H9 (cell line): ENCODE measurements at regions not wholly inside any gene's neighbourhood (a gene's known extent, or its start where the extent isn't known, plus 50 kb on each side); places are given as distances from the start of the nearest gene placed in this dataset.

Source experiments
- DNase-seq: peaks from one replicate; pipeline ENCODE4 v3.0.0-alpha.2; 2017
- H2AFZ ChIP-seq: one replicate; pipeline ENCODE4 v1.6.1; 2013; ENCODE audit warnings: mild to moderate bottlenecking, low read length, control low read depth, moderate library complexity
- H2AK5ac ChIP-seq: 2 replicates; pipeline ENCODE4 v1.6.1; 2013; ENCODE audit warnings: low read length, control low read depth, mixed read lengths; ENCODE audit not compliant: insufficient read length
- H2BK120ac ChIP-seq: one replicate; pipeline ENCODE4 v1.6.1; 2013; ENCODE audit warnings: low read depth, mild to moderate bottlenecking, low read length, control low read depth, inconsistent platforms; ENCODE audit not compliant: poor library complexity, severe bottlenecking
- H2BK12ac ChIP-seq: 2 replicates; pipeline ENCODE4 v1.6.1; 2013; ENCODE audit warnings: low read length, control low read depth, mixed read lengths, low read depth; ENCODE audit not compliant: insufficient read length
- H2BK15ac ChIP-seq: 2 replicates; pipeline ENCODE4 v1.6.1; 2013; ENCODE audit warnings: low read depth, low read length, control low read depth
- H2BK20ac ChIP-seq: one replicate; pipeline ENCODE4 v1.6.1; 2013; ENCODE audit warnings: low read depth, mild to moderate bottlenecking, low read length, control low read depth, inconsistent platforms; ENCODE audit not compliant: poor library complexity, severe bottlenecking
- H2BK5ac ChIP-seq: 2 replicates; pipeline ENCODE4 v1.6.1; 2013; ENCODE audit warnings: low read length, control low read depth, mixed read lengths; ENCODE audit not compliant: insufficient read length
- H3K14ac ChIP-seq: 2 replicates; pipeline ENCODE4 v1.6.1; 2013; ENCODE audit warnings: low read length, control low read depth; ENCODE audit not compliant: insufficient read depth
- H3K18ac ChIP-seq: 2 replicates; pipeline ENCODE4 v1.6.1; 2013; ENCODE audit warnings: low read depth, mild to moderate bottlenecking, mixed read lengths, low read length, control low read depth; ENCODE audit not compliant: insufficient read length
- H3K23ac ChIP-seq: 2 replicates; pipeline ENCODE4 v1.6.1; 2013; ENCODE audit warnings: low read length, control low read depth, mixed read lengths, low read depth; ENCODE audit not compliant: insufficient read length
- H3K23me2 ChIP-seq: 2 replicates; pipeline ENCODE4 v1.6.1; 2013; ENCODE audit warnings: low read depth, mild to moderate bottlenecking, mixed read lengths, low read length, control low read depth; ENCODE audit not compliant: insufficient read length, poor library complexity, severe bottlenecking
- H3K27ac ChIP-seq: 2 replicates; pipeline ENCODE4 v1.5.1; 2013; ENCODE audit warnings: low read length, control low read depth, mixed read lengths, low read depth; ENCODE audit not compliant: insufficient read length
- H3K27me3 ChIP-seq: 2 replicates; pipeline ENCODE4 v1.6.1; 2013; ENCODE audit warnings: low read length, control low read depth, inconsistent platforms; ENCODE audit not compliant: insufficient read depth
- H3K4ac ChIP-seq: 2 replicates; pipeline ENCODE4 v1.6.1; 2013; ENCODE audit warnings: low read depth, mild to moderate bottlenecking, control low read depth, inconsistent platforms, low read length, moderate library complexity
- H3K4me1 ChIP-seq: 2 replicates; pipeline ENCODE4 v1.6.1; 2013; ENCODE audit warnings: low read length, control low read depth, inconsistent platforms; ENCODE audit not compliant: insufficient read depth
- H3K4me2 ChIP-seq: 2 replicates; pipeline ENCODE4 v1.6.1; 2013; ENCODE audit warnings: low read length, control low read depth, mixed read lengths; ENCODE audit not compliant: insufficient read length, insufficient read depth
- H3K56ac ChIP-seq: 2 replicates; pipeline ENCODE4 v1.6.1; 2013; ENCODE audit warnings: low read depth, mild to moderate bottlenecking, mixed read lengths, low read length, control low read depth; ENCODE audit not compliant: insufficient read length
- H3K79me1 ChIP-seq: 2 replicates; pipeline ENCODE4 v1.6.1; 2013; ENCODE audit warnings: low read depth, mild to moderate bottlenecking, moderate library complexity, low read length, control low read depth, inconsistent platforms; ENCODE audit not compliant: insufficient read depth, poor library complexity, severe bottlenecking
- H3K79me2 ChIP-seq: 2 replicates; pipeline ENCODE4 v1.6.1; 2013; ENCODE audit warnings: low read length, control low read depth, inconsistent platforms; ENCODE audit not compliant: insufficient read depth
- H3K9ac ChIP-seq: 2 replicates; pipeline ENCODE4 v1.6.1; 2013; ENCODE audit warnings: low read length, control low read depth, mixed read lengths; ENCODE audit not compliant: insufficient read length; ENCODE audit errors: extremely low read depth
- H3K9me3 ChIP-seq: one replicate; pipeline ENCODE4 v1.6.1; 2013; ENCODE audit warnings: low read depth, low read length, inconsistent platforms; ENCODE audit not compliant: control insufficient read depth
- H3T11ph ChIP-seq: one replicate; pipeline ENCODE4 v1.6.1; 2013; ENCODE audit warnings: mild to moderate bottlenecking, low read length, control low read depth, inconsistent platforms
- H4K20me1 ChIP-seq: one replicate; pipeline ENCODE4 v1.6.1; 2013; ENCODE audit not compliant: control insufficient read depth, insufficient read length, insufficient read depth
- H4K5ac ChIP-seq: 2 replicates; pipeline ENCODE4 v1.6.1; 2013; ENCODE audit warnings: low read depth, mild to moderate bottlenecking, mixed read lengths, low read length, control low read depth; ENCODE audit not compliant: insufficient read length
- H4K8ac ChIP-seq: replicated peaks from 2 replicates; pipeline ENCODE4 v1.6.1; 2013; ENCODE audit warnings: low read length, control low read depth, mixed read lengths, low read depth; ENCODE audit not compliant: insufficient read length
- H4K91ac ChIP-seq: 2 replicates; pipeline ENCODE4 v1.6.1; 2013; ENCODE audit warnings: low read depth, mild to moderate bottlenecking, moderate library complexity, mixed read lengths, low read length, control low read depth; ENCODE audit not compliant: insufficient read length
- H3K27ac Mint-ChIP-seq, 3 experiments: 2 replicates in 2 of 3; 3 replicates in 1 of 3; pipeline ENCODE4 v1.8.0; 2020 to 2021; ENCODE audit warnings: mixed read lengths in 3 of 3, mild to moderate bottlenecking in 1 of 3, moderate library complexity in 1 of 3
- H3K27me3 Mint-ChIP-seq: 2 replicates; pipeline ENCODE4 v1.8.0; 2021; ENCODE audit warnings: low read depth, mild to moderate bottlenecking, moderate library complexity, mixed read lengths
- H3K36me3 Mint-ChIP-seq, 3 experiments: 2 replicates in 2 of 3; 3 replicates in 1 of 3; pipeline ENCODE4 v1.8.0; 2020 to 2021; ENCODE audit warnings: low read depth in 3 of 3, mixed read lengths in 3 of 3; ENCODE audit not compliant: insufficient read depth in 1 of 3
- H3K4me1 Mint-ChIP-seq, 2 experiments: 2 replicates each; pipeline ENCODE4 v1.8.0; 2020; ENCODE audit warnings: mixed read lengths in 2 of 2
- H3K4me3 Mint-ChIP-seq, 2 experiments: 2 replicates in 1 of 2; 3 replicates in 1 of 2; pipeline ENCODE4 v1.8.0; 2020 to 2021; ENCODE audit warnings: mild to moderate bottlenecking in 2 of 2, mixed read lengths in 2 of 2, moderate library complexity in 1 of 2
- H3K9me3 Mint-ChIP-seq, 2 experiments: 2 replicates in 1 of 2; 3 replicates in 1 of 2; pipeline ENCODE4 v1.8.0; 2020; ENCODE audit warnings: mild to moderate bottlenecking in 2 of 2, mixed read lengths in 2 of 2, moderate library complexity in 1 of 2
- CTCF ChIP-seq: fragments of 200-600 bp; sonication (generic); conservative IDR thresholded peaks from 3 replicates; pipeline ENCODE4 v1.8.0; 2021; ENCODE audit warnings: antibody characterized with exemption, mild to moderate bottlenecking

GRCh38 chr6:76888351-76888750, 574.9 kb downstream of the HTR1B start:
- H3K9ac ChIP-seq = no peak overlapping the region
- no peak overlapping the region for H2BK5ac ChIP-seq
- Mint-ChIP-seq H3K27me3 (no peaks in the 10 kb centered on the region), H3K27ac (no peak overlapping the region), H3K4me3 (no peak overlapping the region), H3K36me3 (peaks cover 3 to 4% (median 3%) of the 10 kb centered on the region in 3 experiments; a peak in 5 of 7 replicates), H3K4me1 (peaks cover 3 to 5% of the 10 kb centered on the region in 2 experiments), H3K9me3 (peaks cover 3 to 8% of the 10 kb centered on the region in 2 experiments; a peak in 4 of 5 replicates)
- no peak overlapping the region for H3K23ac ChIP-seq
- H2BK20ac ChIP-seq = no peak overlapping the region
- no peaks in the 10 kb centered on the region for H4K20me1 ChIP-seq
- H3K4ac ChIP-seq = no peak overlapping the region
- H2BK120ac ChIP-seq = no peak overlapping the region
- no peaks in the 10 kb centered on the region for H3K79me1 ChIP-seq
- no peak overlapping the region for H3T11ph ChIP-seq
- H2BK15ac ChIP-seq = no peak overlapping the region
- H3K4me2 ChIP-seq = no peak overlapping the region
- H2AFZ ChIP-seq = no peak overlapping the region
- no peak overlapping the region for H2BK12ac ChIP-seq
- H4K91ac ChIP-seq = no peak overlapping the region
- H3K27me3 ChIP-seq = no peaks in the 10 kb centered on the region
- no peak for DNase-seq
- no peak overlapping the region for H3K56ac ChIP-seq
- no peak for TF ChIP-seq CTCF
- H3K23me2 ChIP-seq = peaks cover 3% of the 10 kb centered on the region
- no peak overlapping the region for H2AK5ac ChIP-seq
- H3K9me3 ChIP-seq = no peaks in the 10 kb centered on the region
- no peak overlapping the region for H3K14ac ChIP-seq
- no peak overlapping the region for H3K18ac ChIP-seq
- H3K27ac ChIP-seq = no peak overlapping the region
- no peaks in the 10 kb centered on the region; the same call in 1 of the 2 replicates for H3K4me1 ChIP-seq
- H4K5ac ChIP-seq = no peak overlapping the region
- no peaks in the 10 kb centered on the region for H3K79me2 ChIP-seq
- H4K8ac ChIP-seq = no peak overlapping the region
